ENCODE measurements at regions not wholly inside any gene's neighbourhood (a gene's known extent, or its start where the extent isn't known, plus 50 kb on each side); places are given as distances from the start of the nearest gene placed in this dataset.

- no peak for TF ChIP-seq CTCF (IDR thresholded peaks at IDR 0.05)
- TF ChIP-seq EP300 (IDR thresholded peaks at IDR 0.05): no peak
Measured at GRCh38 chr7:51878865-51879264, 562.3 kb upstream of the COBL start.

Measured in sigmoid colon (tissue), 4 donors.